Activated B cell treated with CpG ODN at 0.5 μM for 24 hours (primary cell): ENCODE measurements at regions not wholly inside any gene's neighbourhood (a gene's known extent, or its start where the extent isn't known, plus 50 kb on each side); places are given as distances from the start of the nearest gene placed in this dataset.

Experiments
- ATAC-seq: fragments of 200-7000 bp; cut with Tn5 transposase; one replicate; pipeline ENCODE4 v1.10.0; 2021; ENCODE audit warnings: low read depth, mild to moderate bottlenecking, moderate library complexity
- CTCF ChIA-PET: fragments of 350-600 bp; sonication (Branson Sonifier 250); formaldehyde crosslinking; loops from one replicate; lab custom pipeline; 2021; ENCODE audit warnings: antibody characterized with exemption; lab: Charles Lee
- POLR2A ChIA-PET: fragments of 350-600 bp; sonication (Branson Sonifier 250); formaldehyde crosslinking; loops from one replicate; lab custom pipeline; 2021; ENCODE audit warnings: antibody characterized with exemption; lab: Charles Lee
- DNase-seq: peaks from one replicate; pipeline ENCODE4 v3.0.0; 2022
- H3K27ac Mint-ChIP-seq: one replicate; pipeline ENCODE4 v1.8.0; 2020; ENCODE audit warnings: mixed read lengths
- H3K27me3 Mint-ChIP-seq: one replicate; pipeline ENCODE4 v1.8.0; 2021; ENCODE audit warnings: mixed read lengths
- H3K36me3 Mint-ChIP-seq: one replicate; pipeline ENCODE4 v1.8.0; 2021; ENCODE audit warnings: low read depth, mixed read lengths
- H3K4me1 Mint-ChIP-seq: one replicate; pipeline ENCODE4 v1.8.0; 2021; ENCODE audit warnings: mixed read lengths
- H3K4me3 Mint-ChIP-seq: one replicate; pipeline ENCODE4 v1.8.0; 2020; ENCODE audit warnings: mild to moderate bottlenecking, mixed read lengths
- H3K9me3 Mint-ChIP-seq: one replicate; pipeline ENCODE4 v1.8.0; 2020; ENCODE audit warnings: mixed read lengths
- CTCF ChIP-seq: fragments of 200-600 bp; IDR thresholded peaks from one replicate; pipeline ENCODE4 v1.8.0; 2022; ENCODE audit warnings: antibody characterized with exemption, mild to moderate bottlenecking
- intact Hi-C: fragments of 100-400 bp; cut with micrococcal nuclease; formaldehyde crosslinking; loops from one replicate; pipeline ENCODE4 v1.15.1; 2024

GRCh38 chr21:23955135-23955843 lies 1652.0 kb downstream of the MRPL39 start:
- intact Hi-C loops: loop anchor here (2.0 to 5.0 kb wide), 3 partner anchors 18 to 48 kb away; no protein-coding TSS in a partner anchor
- DNase-seq (no peak), ATAC-seq (no peak)
- TF ChIP-seq CTCF: no peak
- Mint-ChIP-seq H3K9me3 (no peaks in the 10 kb centered on the region), H3K36me3 (no peaks in the 10 kb centered on the region), H3K27ac (peak overlapping the region; percentile 50), H3K4me3 (peak overlapping the region; percentile 68), H3K4me1 (peaks cover 44% of the 10 kb centered on the region), H3K27me3 (no peaks in the 10 kb centered on the region)
- POLR2A ChIA-PET: no interaction called here
- CTCF ChIA-PET: interaction anchor here (1.0 to 1.6 kb wide), 2 partner anchors 13 to 102 kb away, joined by 3 to 6 read pairs; no protein-coding TSS in a partner anchor

- CTCF ChIA-PET: no interaction called here
- no peak overlapping the region for H3K4me3 Mint-ChIP-seq
- intact Hi-C loops: no loop called here
- H3K4me1 Mint-ChIP-seq: peaks cover 55% of the 10 kb centered on the region
- DNase-seq: no peak
- no peaks in the 10 kb centered on the region for H3K36me3 Mint-ChIP-seq
- no peak for TF ChIP-seq CTCF
- no peak overlapping the region for H3K27ac Mint-ChIP-seq
- POLR2A ChIA-PET: no interaction called here
- no peaks in the 10 kb centered on the region for H3K27me3 Mint-ChIP-seq
- H3K9me3 Mint-ChIP-seq: no peaks in the 10 kb centered on the region
- ATAC-seq: no peak
Observed at GRCh38 chr21:23952269-23952668, 1655.0 kb downstream of the MRPL39 start.

GRCh38 chr21:23951251-23951650 lies 1656.0 kb downstream of the MRPL39 start:
- H3K4me1 Mint-ChIP-seq: peaks cover 47% of the 10 kb centered on the region
- no peak for DNase-seq
- no peak for TF ChIP-seq CTCF
- ChIA-PET POLR2A (no interaction called here), CTCF (no interaction called here)
- no peak overlapping the region for H3K27ac Mint-ChIP-seq
- no peak overlapping the region for H3K4me3 Mint-ChIP-seq
- no peaks in the 10 kb centered on the region for H3K27me3 Mint-ChIP-seq
- H3K36me3 Mint-ChIP-seq: no peaks in the 10 kb centered on the region
- intact Hi-C loops: no loop called here
- H3K9me3 Mint-ChIP-seq: no peaks in the 10 kb centered on the region
- no peak for ATAC-seq

GRCh38 chr21:23950344-23950743 lies 1656.9 kb downstream of the MRPL39 start:
- Mint-ChIP-seq H3K36me3 (no peaks in the 10 kb centered on the region), H3K27me3 (no peaks in the 10 kb centered on the region), H3K4me3 (no peak overlapping the region), H3K4me1 (peaks cover 41% of the 10 kb centered on the region), H3K9me3 (peaks cover under 1% of the 10 kb centered on the region), H3K27ac (no peak overlapping the region)
- no peak for ATAC-seq
- POLR2A ChIA-PET: no interaction called here
- TF ChIP-seq CTCF: no peak
- intact Hi-C loops: no loop called here
- DNase-seq: no peak
- CTCF ChIA-PET: no interaction called here

- Mint-ChIP-seq H3K36me3 (no peaks in the 10 kb centered on the region), H3K9me3 (peaks cover 4% of the 10 kb centered on the region), H3K27me3 (no peaks in the 10 kb centered on the region), H3K27ac (no peak overlapping the region), H3K4me1 (peaks cover 37% of the 10 kb centered on the region), H3K4me3 (no peak overlapping the region)
- intact Hi-C loops: no loop called here
- no peak for TF ChIP-seq CTCF
- POLR2A ChIA-PET: no interaction called here
- CTCF ChIA-PET: no interaction called here
- no peak for DNase-seq
- no peak for ATAC-seq
Observed at GRCh38 chr21:23949493-23949892, 1657.8 kb downstream of the MRPL39 start.
